Ishikawa (cell line): ENCODE measurements at regions not wholly inside any gene's neighbourhood (a gene's known extent, or its start where the extent isn't known, plus 50 kb on each side); places are given as distances from the start of the nearest gene placed in this dataset.

Experiments used
- CEBPB ChIP-seq: IDR thresholded peaks from 2 replicates; pipeline ENCODE4 v1.6.1; 2012
- CREB1 ChIP-seq: IDR thresholded peaks from 2 replicates; pipeline ENCODE4 v1.6.1; 2012; ENCODE audit warnings: low read depth
- EGR1 ChIP-seq: IDR thresholded peaks from 2 replicates; pipeline ENCODE4 v1.6.1; 2012
- EP300 ChIP-seq: IDR thresholded peaks from 2 replicates; pipeline ENCODE4 v1.6.1; 2012; ENCODE audit warnings: borderline replicate concordance
- FOXM1 ChIP-seq: IDR thresholded peaks from 2 replicates; pipeline ENCODE4 v1.6.1; 2012; ENCODE audit warnings: low read depth, borderline replicate concordance
- NFIC ChIP-seq: IDR thresholded peaks from 2 replicates; pipeline ENCODE4 v1.6.1; 2012
- RAD21 ChIP-seq: IDR thresholded peaks from 2 replicates; pipeline ENCODE4 v1.6.1; 2012; ENCODE audit warnings: low read depth
- TAF1 ChIP-seq: IDR thresholded peaks from 2 replicates; pipeline ENCODE4 v1.6.1; 2012; ENCODE audit warnings: low read depth, mild to moderate bottlenecking
- TCF12 ChIP-seq: IDR thresholded peaks from 2 replicates; pipeline ENCODE4 v1.6.1; 2012; ENCODE audit warnings: low read depth
- TEAD4 ChIP-seq: IDR thresholded peaks from 2 replicates; pipeline ENCODE4 v1.6.1; 2012
- YY1 ChIP-seq: IDR thresholded peaks from 2 replicates; pipeline ENCODE4 v1.6.1; 2012; ENCODE audit warnings: low read depth
- ZBTB7A ChIP-seq: IDR thresholded peaks from 2 replicates; pipeline ENCODE4 v1.6.1; 2012; ENCODE audit warnings: low read depth
- TF ChIP-seq, protein P1 (sequence below): IDR thresholded peaks from 2 replicates; pipeline ENCODE4 v1.6.1; 2012
- TF ChIP-seq, protein P2 (sequence below): IDR thresholded peaks from 2 replicates; pipeline ENCODE4 v1.6.1; 2012; ENCODE audit warnings: low read depth, mild to moderate bottlenecking
- TF ChIP-seq, protein P3 (sequence below): IDR thresholded peaks from 2 replicates; pipeline ENCODE4 v1.6.1; 2012

DNA sequence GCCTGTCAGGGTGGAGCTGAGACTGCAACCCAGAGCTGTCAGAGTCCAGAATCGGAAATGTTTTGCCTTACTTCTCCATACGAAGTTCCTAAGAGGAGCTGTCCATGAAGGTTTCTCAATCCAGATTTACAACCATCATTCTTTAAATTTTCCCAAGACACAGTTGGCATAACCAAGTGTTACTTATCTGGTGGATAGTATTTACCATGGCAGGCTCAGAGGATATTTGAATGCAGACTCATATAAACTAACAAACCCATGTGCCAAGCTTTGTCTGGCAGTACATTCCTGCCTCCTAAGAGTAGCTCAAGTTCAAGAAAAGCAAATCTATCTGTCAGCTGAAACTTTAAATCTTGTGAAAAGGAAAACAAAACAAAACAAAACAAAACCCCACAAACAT, 267.9 kb downstream of the ZNF326 start:
- TF ChIP-seq, protein P1, sequence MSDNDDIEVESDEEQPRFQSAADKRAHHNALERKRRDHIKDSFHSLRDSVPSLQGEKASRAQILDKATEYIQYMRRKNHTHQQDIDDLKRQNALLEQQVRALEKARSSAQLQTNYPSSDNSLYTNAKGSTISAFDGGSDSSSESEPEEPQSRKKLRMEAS: no peak
- TF ChIP-seq TAF1: no peak
- no peak for TF ChIP-seq FOXM1
- TF ChIP-seq EP300: no peak
- TF ChIP-seq CREB1: no peak
- TF ChIP-seq NFIC: no peak

DNA sequence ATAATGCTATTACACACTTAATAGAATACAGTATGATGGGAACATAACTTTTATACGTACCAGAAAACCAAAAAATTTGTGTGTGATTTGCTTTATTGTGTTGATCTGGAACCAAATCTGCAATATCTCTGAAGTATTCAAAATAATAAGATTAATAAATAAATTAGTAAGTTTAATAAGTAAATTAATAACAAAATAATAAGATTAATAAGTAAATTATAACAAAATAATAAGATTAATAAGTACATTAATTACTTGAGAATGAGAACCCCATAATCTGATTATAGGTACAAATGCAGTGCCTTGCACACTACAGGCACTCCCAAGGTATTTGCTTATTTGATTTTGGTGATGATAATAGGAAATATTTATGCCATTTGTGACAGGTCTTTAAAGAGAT, 267.4 kb downstream of the ZNF326 start:
- TF ChIP-seq RAD21 (no peak), TCF12 (no peak), TAF1 (no peak), YY1 (no peak), CEBPB (no peak)

DNA sequence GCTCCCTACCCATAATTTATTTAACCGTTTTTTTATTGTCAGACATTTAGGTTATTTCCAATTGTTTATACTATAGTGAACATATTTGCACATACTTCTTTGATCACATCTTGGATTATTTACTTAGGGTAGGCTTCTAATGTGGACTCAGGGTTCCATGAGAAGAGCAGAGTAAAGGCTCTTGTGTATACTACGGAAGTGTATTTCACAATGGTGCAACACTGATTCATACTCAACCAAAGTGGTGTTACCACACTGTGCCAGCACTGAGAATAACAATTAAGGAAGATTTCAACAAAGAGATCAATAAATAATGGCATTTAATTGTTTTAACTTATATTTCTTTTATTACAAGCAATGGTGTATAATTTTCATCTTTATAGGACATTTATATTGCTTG, 251.2 kb downstream of the ZNF326 start:
- TF ChIP-seq TCF12 (no peak), RAD21 (no peak), EP300 (no peak), TEAD4 (no peak), TAF1 (no peak)
- TF ChIP-seq, protein P1: no peak

DNA sequence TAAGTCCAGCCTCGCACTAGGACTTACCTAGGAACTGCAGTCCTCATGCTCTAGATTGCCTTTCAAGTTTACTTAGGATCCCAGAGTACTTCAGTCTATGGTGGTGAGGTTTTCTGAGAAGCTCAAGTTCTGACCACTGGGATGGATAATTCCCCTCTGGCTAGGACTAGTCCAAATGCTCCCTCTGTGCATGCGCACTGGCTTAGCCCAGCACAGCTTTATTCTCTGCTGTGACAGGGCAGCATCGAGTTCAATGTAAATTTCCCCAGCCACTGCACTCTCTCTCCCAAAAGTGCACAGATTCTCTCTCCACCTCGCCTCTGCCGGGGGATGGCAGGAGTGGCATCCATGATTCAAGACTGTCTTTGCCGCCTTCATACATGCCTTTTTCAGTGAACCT, 241.6 kb downstream of the ZNF326 start:
- TF ChIP-seq TAF1 (no peak), CEBPB (no peak), EGR1 (no peak), YY1 (no peak), EP300 (no peak), FOXM1 (no peak), TCF12 (no peak), TEAD4 (no peak), ZBTB7A (no peak), NFIC (no peak), CREB1 (no peak), RAD21 (no peak)
- TF ChIP-seq, protein P2, sequence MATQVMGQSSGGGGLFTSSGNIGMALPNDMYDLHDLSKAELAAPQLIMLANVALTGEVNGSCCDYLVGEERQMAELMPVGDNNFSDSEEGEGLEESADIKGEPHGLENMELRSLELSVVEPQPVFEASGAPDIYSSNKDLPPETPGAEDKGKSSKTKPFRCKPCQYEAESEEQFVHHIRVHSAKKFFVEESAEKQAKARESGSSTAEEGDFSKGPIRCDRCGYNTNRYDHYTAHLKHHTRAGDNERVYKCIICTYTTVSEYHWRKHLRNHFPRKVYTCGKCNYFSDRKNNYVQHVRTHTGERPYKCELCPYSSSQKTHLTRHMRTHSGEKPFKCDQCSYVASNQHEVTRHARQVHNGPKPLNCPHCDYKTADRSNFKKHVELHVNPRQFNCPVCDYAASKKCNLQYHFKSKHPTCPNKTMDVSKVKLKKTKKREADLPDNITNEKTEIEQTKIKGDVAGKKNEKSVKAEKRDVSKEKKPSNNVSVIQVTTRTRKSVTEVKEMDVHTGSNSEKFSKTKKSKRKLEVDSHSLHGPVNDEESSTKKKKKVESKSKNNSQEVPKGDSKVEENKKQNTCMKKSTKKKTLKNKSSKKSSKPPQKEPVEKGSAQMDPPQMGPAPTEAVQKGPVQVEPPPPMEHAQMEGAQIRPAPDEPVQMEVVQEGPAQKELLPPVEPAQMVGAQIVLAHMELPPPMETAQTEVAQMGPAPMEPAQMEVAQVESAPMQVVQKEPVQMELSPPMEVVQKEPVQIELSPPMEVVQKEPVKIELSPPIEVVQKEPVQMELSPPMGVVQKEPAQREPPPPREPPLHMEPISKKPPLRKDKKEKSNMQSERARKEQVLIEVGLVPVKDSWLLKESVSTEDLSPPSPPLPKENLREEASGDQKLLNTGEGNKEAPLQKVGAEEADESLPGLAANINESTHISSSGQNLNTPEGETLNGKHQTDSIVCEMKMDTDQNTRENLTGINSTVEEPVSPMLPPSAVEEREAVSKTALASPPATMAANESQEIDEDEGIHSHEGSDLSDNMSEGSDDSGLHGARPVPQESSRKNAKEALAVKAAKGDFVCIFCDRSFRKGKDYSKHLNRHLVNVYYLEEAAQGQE: no peak
- TF ChIP-seq, protein P3, sequence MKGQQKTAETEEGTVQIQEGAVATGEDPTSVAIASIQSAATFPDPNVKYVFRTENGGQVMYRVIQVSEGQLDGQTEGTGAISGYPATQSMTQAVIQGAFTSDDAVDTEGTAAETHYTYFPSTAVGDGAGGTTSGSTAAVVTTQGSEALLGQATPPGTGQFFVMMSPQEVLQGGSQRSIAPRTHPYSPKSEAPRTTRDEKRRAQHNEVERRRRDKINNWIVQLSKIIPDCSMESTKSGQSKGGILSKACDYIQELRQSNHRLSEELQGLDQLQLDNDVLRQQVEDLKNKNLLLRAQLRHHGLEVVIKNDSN: no peak
- TF ChIP-seq, protein P1: no peak

DNA sequence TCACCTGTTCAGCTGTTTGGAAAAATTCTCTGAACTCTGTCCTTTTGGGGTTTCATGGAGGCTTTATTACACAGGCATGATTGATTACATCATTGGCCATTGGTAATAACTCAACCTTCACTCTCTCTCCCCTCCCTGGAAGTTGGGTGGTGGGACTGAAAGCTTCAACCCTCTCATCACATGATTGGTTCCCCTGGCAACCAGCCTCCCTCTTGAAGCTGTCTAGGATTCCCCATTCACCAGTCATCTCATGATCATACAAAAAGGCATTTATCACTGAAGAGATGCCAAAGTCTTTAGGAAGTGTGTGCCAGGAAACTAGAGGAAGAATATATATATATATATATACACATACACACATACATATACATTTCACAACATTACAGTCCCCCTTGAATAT, 228.5 kb downstream of the ZNF326 start:
- TF ChIP-seq CREB1 (no peak), EGR1 (no peak), TCF12 (no peak), TEAD4 (no peak), RAD21 (no peak), FOXM1 (no peak), TAF1 (no peak), EP300 (no peak), ZBTB7A (no peak), CEBPB (no peak), NFIC (no peak), YY1 (no peak)
- TF ChIP-seq, protein P3: no peak
- TF ChIP-seq, protein P2: no peak
- TF ChIP-seq, protein P1: no peak

DNA sequence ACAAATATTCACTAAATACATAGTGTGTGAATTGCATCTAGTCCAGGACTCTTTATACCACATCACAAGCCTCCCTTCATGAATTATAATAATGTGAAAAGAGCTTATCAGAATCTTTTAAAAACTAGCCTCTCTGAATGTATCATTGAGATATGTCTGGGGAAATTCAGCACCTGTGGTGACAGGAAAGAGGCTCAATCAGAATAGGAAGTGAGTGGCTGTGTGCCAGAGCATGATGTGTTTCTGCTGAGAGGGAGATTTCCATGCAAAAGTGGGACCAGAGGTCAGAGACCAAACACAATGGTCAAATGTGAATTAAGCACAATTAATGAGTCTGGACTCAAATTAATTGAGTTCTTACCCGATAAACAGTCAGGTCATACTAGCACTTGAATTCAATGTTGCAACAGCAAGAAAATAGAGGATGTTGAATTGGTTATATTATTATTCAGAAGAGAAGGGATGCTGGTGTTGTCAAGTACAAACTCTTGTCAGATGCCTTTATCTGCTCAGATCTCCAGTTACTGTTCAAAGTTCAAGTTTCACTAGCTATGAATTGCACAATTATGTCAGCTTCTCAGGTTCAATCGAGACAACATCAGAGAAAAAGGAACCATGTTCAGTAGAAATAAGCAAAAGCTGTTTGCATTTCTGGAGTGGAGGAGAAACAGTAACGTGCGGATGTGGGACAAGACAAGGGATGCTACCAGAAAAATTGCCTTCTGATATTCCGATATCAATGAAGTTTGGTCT, 226.2 kb downstream of the ZNF326 start:
- TF ChIP-seq RAD21 (no peak), EGR1 (no peak), YY1 (no peak), EP300 (no peak), TCF12 (no peak), FOXM1 (no peak)
- TF ChIP-seq, protein P3: no peak
